MCF 10A (cell line): ENCODE measurements at regions not wholly inside any gene's neighbourhood (a gene's known extent, or its start where the extent isn't known, plus 50 kb on each side); places are given as distances from the start of the nearest gene placed in this dataset.

Experiments used
- BruUV-seq: library from RNA; stranded (reverse); fragments of 400-500 nt; replicated peaks from 2 replicates; lab custom pipeline; 2021; lab: Mats Ljungman, UMichigan
- CTCF ChIA-PET: fragments of 300-600 bp; sonication (Branson Sonifier 250); formaldehyde crosslinking; extraction: SDS; loops from one replicate; lab custom pipeline; 2021; ENCODE audit warnings: antibody characterized with exemption, inconsistent platforms; lab: Yijun Ruan, JAX
- POLR2A ChIA-PET: fragments of 300-600, 350-650 bp; sonication (Branson Sonifier 250); formaldehyde crosslinking; extraction: SDS; loops from one replicate; lab custom pipeline; 2020; ENCODE audit warnings: antibody characterized with exemption, inconsistent platforms; lab: Yijun Ruan, JAX
- DNase-seq: peaks from one replicate; pipeline ENCODE4 v3.0.0-alpha.2; 2018; ENCODE audit not compliant: unreplicated experiment
- H3K27ac Mint-ChIP-seq: one replicate; pipeline ENCODE4 v1.8.0; 2022; ENCODE audit warnings: mild to moderate bottlenecking, low read depth, mixed read lengths; ENCODE audit not compliant: unreplicated experiment
- H3K27me3 Mint-ChIP-seq: one replicate; pipeline ENCODE4 v1.8.0; 2022; ENCODE audit warnings: mixed read lengths; ENCODE audit not compliant: insufficient read depth, unreplicated experiment
- H3K36me3 Mint-ChIP-seq: one replicate; pipeline ENCODE4 v1.8.0; 2022; ENCODE audit warnings: mild to moderate bottlenecking, moderate library complexity, mixed read lengths; ENCODE audit not compliant: insufficient read depth, unreplicated experiment
- H3K4me1 Mint-ChIP-seq: one replicate; pipeline ENCODE4 v1.8.0; 2022; ENCODE audit warnings: mixed read lengths; ENCODE audit not compliant: insufficient read depth, unreplicated experiment
- H3K4me3 Mint-ChIP-seq: one replicate; pipeline ENCODE4 v1.8.0; 2022; ENCODE audit warnings: mild to moderate bottlenecking, moderate library complexity, mixed read lengths; ENCODE audit not compliant: unreplicated experiment
- H3K9me3 Mint-ChIP-seq: one replicate; pipeline ENCODE4 v1.8.0; 2022; ENCODE audit warnings: mixed read lengths; ENCODE audit not compliant: unreplicated experiment
- CTCF ChIP-seq: fragments of 200-600 bp; IDR thresholded peaks from one replicate; pipeline ENCODE4 v1.8.0; 2022; ENCODE audit warnings: antibody characterized with exemption, mild to moderate bottlenecking; ENCODE audit not compliant: unreplicated experiment
- intact Hi-C: fragments of 100-400 bp; cut with micrococcal nuclease; formaldehyde crosslinking; loops from 2 replicates; pipeline ENCODE4 v1.14.1; 2022

GRCh38 chr11:19604679-19605375, 107.8 kb upstream of the NAV2 start:
- no peak for TF ChIP-seq CTCF
- Mint-ChIP-seq H3K36me3 (no peaks in the 10 kb centered on the region), H3K4me3 (no peak overlapping the region), H3K4me1 (peaks cover 10% of the 10 kb centered on the region), H3K27ac (no peak overlapping the region), H3K9me3 (peaks cover 9% of the 10 kb centered on the region), H3K27me3 (no peaks in the 10 kb centered on the region)
- DNase-seq = no peak
- CTCF ChIA-PET = interaction anchor here (0.5 to 1.3 kb wide), 4 partner anchors 9 to 299 kb away, joined by 3 to 5 read pairs (median 4); no protein-coding TSS in a partner anchor
- intact Hi-C loops = no loop called here
- POLR2A ChIA-PET = interaction anchor here (0.6 to 1.3 kb wide), 2 partner anchors 24 to 93 kb away, joined by 4 read pairs; no protein-coding TSS in a partner anchor
- no TSS peak for BruUV-seq

- no peaks in the 10 kb centered on the region for H3K27me3 Mint-ChIP-seq
- H3K27ac Mint-ChIP-seq = no peak overlapping the region
These were observed 108.9 kb upstream of the NAV2 start for GRCh38 chr11:19603771-19604170.

GRCh38 chr11:19602891-19603290, 109.7 kb upstream of the NAV2 start:
- ChIA-PET POLR2A (no interaction called here), CTCF (interaction anchor here (1.0 to 2.1 kb wide), 2 partner anchors 121 to 300 kb away, joined by 3 to 7 read pairs; no protein-coding TSS in a partner anchor)
- BruUV-seq = no TSS peak
- Mint-ChIP-seq H3K9me3 (peaks cover 9% of the 10 kb centered on the region), H3K27ac (no peak overlapping the region), H3K27me3 (no peaks in the 10 kb centered on the region), H3K36me3 (no peaks in the 10 kb centered on the region), H3K4me1 (peaks cover 19% of the 10 kb centered on the region), H3K4me3 (no peak overlapping the region)
- intact Hi-C loops = no loop called here
- TF ChIP-seq CTCF = no peak
- DNase-seq = no peak

More at GRCh38 chr11:19603771-19604170, 108.9 kb upstream of the NAV2 start:
- Mint-ChIP-seq H3K36me3 (no peaks in the 10 kb centered on the region), H3K4me3 (no peak overlapping the region), H3K4me1 (peaks cover 13% of the 10 kb centered on the region), H3K9me3 (peaks cover 9% of the 10 kb centered on the region)
- DNase-seq = no peak
- POLR2A ChIA-PET = interaction anchor here (0.6 kb wide), 1 partner anchor 77 kb away, joined by 4 read pairs; no protein-coding TSS in a partner anchor
- CTCF ChIA-PET = interaction anchor here (0.6 to 0.7 kb wide), 2 partner anchors 454 to 1948 kb away, joined by 3 read pairs; no protein-coding TSS in a partner anchor
- TF ChIP-seq CTCF = no peak
- intact Hi-C loops = no loop called here
- BruUV-seq = no TSS peak

- DNase-seq = no peak
- no peaks in the 10 kb centered on the region for H3K36me3 Mint-ChIP-seq
- H3K4me1 Mint-ChIP-seq = peaks cover 19% of the 10 kb centered on the region
- no peak for TF ChIP-seq CTCF
- ChIA-PET CTCF (interaction anchor here (0.5 to 2.1 kb wide), 5 partner anchors 35 to 327 kb away, joined by 3 to 7 read pairs (median 4); no protein-coding TSS in a partner anchor), POLR2A (no interaction called here)
- intact Hi-C loops = no loop called here
- BruUV-seq = no TSS peak
- peaks cover 9% of the 10 kb centered on the region for H3K9me3 Mint-ChIP-seq
- no peak overlapping the region for H3K4me3 Mint-ChIP-seq
- no peaks in the 10 kb centered on the region for H3K27me3 Mint-ChIP-seq
- no peak overlapping the region for H3K27ac Mint-ChIP-seq
These were observed 110.2 kb upstream of the NAV2 start for GRCh38 chr11:19602406-19602805.
